ENCODE measurements at regions not wholly inside any gene's neighbourhood (a gene's known extent, or its start where the extent isn't known, plus 50 kb on each side); places are given as distances from the start of the nearest gene placed in this dataset.

GRCh38 chr12:91563011-91563765 lies 380.6 kb upstream of the DCN start:
- no peak overlapping the region for H3K4me3 ChIP-seq (ENCODE audit: low read depth, low read length)
- in situ Hi-C loops (cut with HindIII; ENCODE audit: low sequenced_read_pairs), result no loop called here
- no peak for DNase-seq (ENCODE audit: low read depth, low spot score)

GRCh38 chr12:91562476-91562875 lies 379.9 kb upstream of the DCN start:
- peak; percentile 10 for DNase-seq (ENCODE audit: low read depth, low spot score)
- H3K4me3 ChIP-seq (ENCODE audit: low read depth, low read length), result no peak overlapping the region
- in situ Hi-C loops (cut with HindIII; ENCODE audit: low sequenced_read_pairs), result no loop called here
- no peak for TF ChIP-seq CTCF (IDR thresholded peaks at IDR 0.05; ENCODE audit: low read depth, low read length)

More at GRCh38 chr12:91563011-91563765, 380.6 kb upstream of the DCN start:
- TF ChIP-seq CTCF (IDR thresholded peaks at IDR 0.05; ENCODE audit: low read depth, low read length), result no peak

GRCh38 chr12:91561958-91562325 lies 379.3 kb upstream of the DCN start:
- H3K4me3 ChIP-seq (ENCODE audit: low read depth, low read length), result no peak overlapping the region
- peak; percentile 2 for TF ChIP-seq CTCF (IDR thresholded peaks at IDR 0.05; ENCODE audit: low read depth, low read length)
- no peak for DNase-seq (ENCODE audit: low read depth, low spot score)
- in situ Hi-C loops (cut with HindIII; ENCODE audit: low sequenced_read_pairs), result no loop called here

- no peak overlapping the region for H3K4me3 ChIP-seq (ENCODE audit: low read depth, low read length)
- no peak for DNase-seq (ENCODE audit: low read depth, low spot score)
- no peak for TF ChIP-seq CTCF (IDR thresholded peaks at IDR 0.05; ENCODE audit: low read depth, low read length)
- in situ Hi-C loops (cut with HindIII; ENCODE audit: low sequenced_read_pairs), result no loop called here
Measured at GRCh38 chr12:91561301-91561957, 378.8 kb upstream of the DCN start.

GRCh38 chr12:91556909-91557308 lies 374.3 kb upstream of the DCN start:
- DNase-seq (ENCODE audit: low read depth, low spot score), result no peak
- H3K4me3 ChIP-seq (ENCODE audit: low read depth, low read length), result no peak overlapping the region
- TF ChIP-seq CTCF (IDR thresholded peaks at IDR 0.05; ENCODE audit: low read depth, low read length), result no peak
- in situ Hi-C loops (cut with HindIII; ENCODE audit: low sequenced_read_pairs), result no loop called here

GRCh38 chr12:91555436-91556415 lies 373.1 kb upstream of the DCN start:
- DNase-seq (ENCODE audit: low read depth, low spot score), result no peak
- H3K4me3 ChIP-seq (ENCODE audit: low read depth, low read length), result no peak overlapping the region
- no peak for TF ChIP-seq CTCF (IDR thresholded peaks at IDR 0.05; ENCODE audit: low read depth, low read length)
- in situ Hi-C loops (cut with HindIII; ENCODE audit: low sequenced_read_pairs), result no loop called here
